IMR-90 (cell line): ENCODE measurements at regions not wholly inside any gene's neighbourhood (a gene's known extent, or its start where the extent isn't known, plus 50 kb on each side); places are given as distances from the start of the nearest gene placed in this dataset.

Experiments used
- ATAC-seq: fragments of 200-7000 bp; cut with Tn5 transposase; 2 replicates; pipeline ENCODE4 v1.9.1; 2020; ENCODE audit warnings: low read depth, mild to moderate bottlenecking, moderate library complexity
- BruUV-seq: library from RNA; stranded (reverse); fragments of 400-500 nt; replicated peaks from 2 replicates; lab custom pipeline; 2021; lab: Mats Ljungman, UMichigan
- CTCF ChIA-PET: fragments of 300-600 bp; formaldehyde crosslinking; extraction: SDS; loops from one replicate; lab custom pipeline; 2021; ENCODE audit warnings: antibody characterized with exemption; lab: Yijun Ruan, JAX
- POLR2A ChIA-PET: fragments of 300-600 bp; sonication (Branson Sonifier 250); formaldehyde crosslinking; loops from one replicate; lab custom pipeline; 2022; ENCODE audit warnings: antibody characterized with exemption; ENCODE audit not compliant: unreplicated experiment; lab: Charles Lee
- DNase-seq: peaks from one replicate; pipeline ENCODE4 v3.0.0; 2013
- H2AFZ ChIP-seq: replicated peaks from 2 replicates; pipeline ENCODE3; 2013; ENCODE audit warnings: low read length, mild to moderate bottlenecking; ENCODE audit not compliant: poor library complexity
- H2AK5ac ChIP-seq: 2 replicates; pipeline ENCODE4 v1.6.1; 2013; ENCODE audit warnings: low read depth, low read length, inconsistent platforms
- H2AK9ac ChIP-seq: replicated peaks from 2 replicates; pipeline ENCODE3; 2013; ENCODE audit warnings: mild to moderate bottlenecking, low read depth, low read length, moderate library complexity; ENCODE audit not compliant: poor library complexity
- H2BK120ac ChIP-seq: 2 replicates; pipeline ENCODE4 v1.6.1; 2013; ENCODE audit warnings: low read depth, low read length, inconsistent platforms
- H2BK15ac ChIP-seq: 3 replicates; pipeline ENCODE4 v1.6.1; 2013; ENCODE audit warnings: low read depth, low read length, inconsistent platforms
- H2BK20ac ChIP-seq: 2 replicates; pipeline ENCODE4 v1.6.1; 2013; ENCODE audit warnings: low read depth, mild to moderate bottlenecking, inconsistent platforms, low read length, moderate library complexity
- H2BK5ac ChIP-seq: 2 replicates; pipeline ENCODE4 v1.6.1; 2013; ENCODE audit warnings: mild to moderate bottlenecking, low read depth, low read length, inconsistent platforms; ENCODE audit not compliant: poor library complexity, severe bottlenecking
- H3K14ac ChIP-seq: replicated peaks from 2 replicates; pipeline ENCODE4 v1.6.1; 2013; ENCODE audit warnings: low read depth, low read length, inconsistent platforms
- H3K18ac ChIP-seq: 2 replicates; pipeline ENCODE4 v1.6.1; 2013; ENCODE audit warnings: low read depth, low read length, control low read depth
- H3K23ac ChIP-seq: 2 replicates; pipeline ENCODE4 v1.6.1; 2013; ENCODE audit warnings: low read depth, low read length, inconsistent platforms
- H3K27ac ChIP-seq: 2 replicates; pipeline ENCODE4 v1.5.1; 2013; ENCODE audit warnings: mild to moderate bottlenecking, control low read depth, low read length; ENCODE audit not compliant: insufficient read depth
- H3K27me3 ChIP-seq: 2 replicates; pipeline ENCODE4 v1.6.1; 2013; ENCODE audit warnings: low read length; ENCODE audit not compliant: control insufficient read depth, insufficient read depth
- H3K36me3 ChIP-seq: 2 replicates; pipeline ENCODE4 v1.6.1; 2013; ENCODE audit warnings: low read length, mixed read lengths; ENCODE audit not compliant: control insufficient read depth, insufficient read depth
- H3K4ac ChIP-seq: 2 replicates; pipeline ENCODE4 v1.6.1; 2013; ENCODE audit warnings: low read depth, low read length, inconsistent platforms
- H3K4me1 ChIP-seq: 2 replicates; pipeline ENCODE4 v1.6.1; 2013; ENCODE audit warnings: low read length, mixed read lengths; ENCODE audit not compliant: control insufficient read depth, insufficient read depth
- H3K4me2 ChIP-seq: 2 replicates; pipeline ENCODE4 v1.6.1; 2013; ENCODE audit warnings: low read depth, mild to moderate bottlenecking, control low read depth, low read length, moderate library complexity
- H3K4me3 ChIP-seq: 2 replicates; pipeline ENCODE4 v1.5.1; 2013; ENCODE audit warnings: low read depth, mild to moderate bottlenecking, control low read depth, low read length, moderate library complexity; ENCODE audit not compliant: insufficient read depth
- H3K56ac ChIP-seq: 2 replicates; pipeline ENCODE4 v1.6.1; 2013; ENCODE audit warnings: low read length, inconsistent platforms; ENCODE audit not compliant: insufficient read depth; ENCODE audit errors: extremely low read depth
- H3K79me1 ChIP-seq, 2 experiments: 2 replicates each; pipeline ENCODE4 v1.6.1; 2013; ENCODE audit warnings: low read length in 2 of 2, inconsistent platforms in 1 of 2, low read depth in 1 of 2
- H3K9ac ChIP-seq: 2 replicates; pipeline ENCODE4 v1.6.1; 2013; ENCODE audit warnings: low read depth, low read length, control low read depth
- H3K9me1 ChIP-seq: 2 replicates; pipeline ENCODE4 v1.6.1; 2013; ENCODE audit warnings: low read length, inconsistent platforms; ENCODE audit not compliant: insufficient read depth
- H3K9me3 ChIP-seq: 2 replicates; pipeline ENCODE4 v1.6.1; 2013; ENCODE audit warnings: low read length; ENCODE audit not compliant: control insufficient read depth, insufficient read depth
- H4K20me1 ChIP-seq: 2 replicates; pipeline ENCODE4 v1.6.1; 2013; ENCODE audit warnings: low read length, inconsistent platforms; ENCODE audit not compliant: insufficient read depth
- H4K5ac ChIP-seq: 2 replicates; pipeline ENCODE4 v1.6.1; 2013; ENCODE audit warnings: mild to moderate bottlenecking, low read depth, low read length, control low read depth
- H4K8ac ChIP-seq, 2 experiments: 2 replicates each; pipeline ENCODE4 v1.6.1; 2013; ENCODE audit warnings: low read depth in 2 of 2, low read length in 2 of 2, control low read depth in 1 of 2, inconsistent platforms in 1 of 2
- H4K91ac ChIP-seq: 2 replicates; pipeline ENCODE4 v1.6.1; 2013; ENCODE audit warnings: low read depth, low read length, inconsistent platforms; ENCODE audit not compliant: insufficient read depth
- BHLHE40 ChIP-seq: fragments of 150-350 bp; IDR thresholded peaks from 2 replicates; pipeline ENCODE4 v1.6.1; 2016; ENCODE audit warnings: mild to moderate bottlenecking, low read depth, low read length
- CTCF ChIP-seq: conservative IDR thresholded peaks from 2 replicates; pipeline ENCODE4 v1.5.1; 2012; ENCODE audit warnings: mild to moderate bottlenecking, low read depth, low read length, improper control_type of control experiment
- RAD21 ChIP-seq: IDR thresholded peaks from 2 replicates; pipeline ENCODE4 v1.6.1; 2012; ENCODE audit warnings: low read length, improper control_type of control experiment
- SMC3 ChIP-seq: fragments of 150-350 bp; IDR thresholded peaks from 2 replicates; pipeline ENCODE4 v1.6.1; 2016; ENCODE audit warnings: low read depth, mild to moderate bottlenecking, antibody characterized with exemption, low read length, moderate library complexity
- WGBS, 2 experiments: methylation state at CpG; one replicate each; pipeline versions ENCODE4 v1.1.5 to v1.1.7; 2013; ENCODE audit warnings: missing lambda C conversion rate in 2 of 2; ENCODE audit not compliant: insufficient read length in 1 of 2; ENCODE audit errors: extremely low coverage in 2 of 2; 5-methylcytosine and 5-hydroxymethylcytosine counted together
- dilution Hi-C: fragments of 300-500 bp; cut with HindIII; formaldehyde crosslinking; loops from one replicate; pipeline ENCODE4 v1.14.3; 2018; ENCODE audit warnings: low sequenced_read_pairs; ENCODE audit not compliant: unreplicated experiment
- in situ Hi-C: fragments of 300-500 bp; cut with MboI; formaldehyde crosslinking; loops from 3 replicates; pipeline ENCODE4 v1.14.3; 2019; ENCODE audit warnings: low sequenced_read_pairs, inconsistent platforms, mixed read lengths
- intact Hi-C: fragments of 100-400 bp; cut with micrococcal nuclease; formaldehyde crosslinking; loops from 2 replicates; pipeline ENCODE4 v1.10.0; 2022

DNA sequence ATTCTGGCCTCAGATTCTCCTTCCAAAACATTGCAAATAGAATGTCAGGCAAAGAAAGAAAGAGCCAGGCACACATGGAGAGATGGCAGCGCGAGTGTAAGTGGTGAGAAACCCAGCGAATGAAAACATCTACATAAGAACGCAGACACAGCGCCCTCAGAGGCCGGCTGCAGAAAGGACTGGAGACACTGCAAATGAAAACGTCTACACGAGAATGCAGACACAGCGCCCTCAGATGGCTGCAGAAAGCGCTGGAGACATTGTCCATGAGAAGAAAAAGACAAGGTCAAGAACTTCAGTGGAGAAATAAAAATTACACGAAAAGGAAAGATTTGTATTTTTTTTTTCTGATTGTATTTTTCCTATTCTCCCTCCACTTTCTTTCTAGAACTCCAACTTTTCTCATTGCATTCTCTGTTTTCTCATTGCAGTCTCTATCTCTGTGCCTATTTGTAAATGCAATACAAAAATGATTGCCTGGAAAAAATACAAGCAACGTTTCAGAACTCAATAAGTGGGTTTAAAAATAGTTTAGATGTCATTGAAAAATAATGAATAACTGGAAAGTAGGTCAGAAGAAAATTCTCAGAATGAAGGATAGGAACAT is 117.9 kb upstream of the LPCAT1 start:
- H3K4me3 ChIP-seq, result no peak overlapping the region
- no peaks in the 10 kb centered on the region for H3K79me1 ChIP-seq
- H3K56ac ChIP-seq, result no peak overlapping the region
- BruUV-seq, result no TSS peak
- no peak overlapping the region for H3K4me2 ChIP-seq
- dilution Hi-C loops, result no loop called here
- no peak overlapping the region for H3K23ac ChIP-seq
- intact Hi-C loops, result loop anchor here (1.0 to 5.0 kb wide), 4 partner anchors 119 to 719 kb away; partner anchors contain the start of gene LPCAT1
- no peaks in the 10 kb centered on the region; the same call in 1 of the 2 replicates for H4K20me1 ChIP-seq
- no peak overlapping the region for H4K5ac ChIP-seq
- H2BK20ac ChIP-seq, result no peak overlapping the region
- H3K18ac ChIP-seq, result no peak overlapping the region
- WGBS, 2 experiments, result 4% methylated on average over 4 of the region's 12 CpGs; no CpG with 5 or more reads in 1 of the 2 experiments
- H3K9me1 ChIP-seq, result no peaks in the 10 kb centered on the region
- H2BK5ac ChIP-seq, result no peak overlapping the region
- peak; percentile 85 for ATAC-seq
- H3K14ac ChIP-seq, result no peak overlapping the region
- in situ Hi-C loops, result loop anchor here (5.0 to 25.0 kb wide), 4 partner anchors 157 to 707 kb away; no protein-coding TSS in a partner anchor
- no peaks in the 10 kb centered on the region for H3K4me1 ChIP-seq
- H2BK120ac ChIP-seq, result no peak overlapping the region
- no peak overlapping the region for H3K4ac ChIP-seq
- no peaks in the 10 kb centered on the region for H3K36me3 ChIP-seq
- H2AK9ac ChIP-seq, result no peak overlapping the region
- H4K8ac ChIP-seq, result no peak overlapping the region
- ChIA-PET CTCF (interaction anchor here (0.8 kb wide), 1 partner anchor 130 kb away, joined by 3 read pairs; no protein-coding TSS in a partner anchor), POLR2A (no interaction called here)
- peak; percentile 84 for DNase-seq
- no peak overlapping the region for H3K9ac ChIP-seq
- no peaks in the 10 kb centered on the region for H3K9me3 ChIP-seq
- H3K27ac ChIP-seq, result no peak overlapping the region
- no peak overlapping the region for H2AK5ac ChIP-seq
- H2AFZ ChIP-seq, result peak overlapping the region; percentile 18
- TF ChIP-seq BHLHE40 (no peak), CTCF (peak; percentile 99), SMC3 (peak; percentile 79), RAD21 (peak; percentile 88)
- H4K91ac ChIP-seq, result no peak overlapping the region
- peaks cover 53% of the 10 kb centered on the region for H3K27me3 ChIP-seq
- H2BK15ac ChIP-seq, result no peak overlapping the region
